ENCODE measurements at regions not wholly inside any gene's neighbourhood (a gene's known extent, or its start where the extent isn't known, plus 50 kb on each side); places are given as distances from the start of the nearest gene placed in this dataset.

- Histone ChIP-seq H4K5ac (ENCODE audit: low read depth, low read length) (no peak overlapping the region), H3K56ac (ENCODE audit: extremely low read depth, insufficient read depth, low read length) (no peak overlapping the region), H3K14ac (replicated peaks; ENCODE audit: low read depth, low read length) (no peak overlapping the region), H3K9ac (ENCODE audit: low read depth, low read length) (no peak overlapping the region), H3K4ac (ENCODE audit: low read depth, low read length) (no peak overlapping the region), H3K27ac (ENCODE audit: insufficient read depth, low read length) (no peak overlapping the region), H3K23ac (ENCODE audit: low read depth, low read length) (0 out of 2 replicates have a peak overlapping the region, but pooled peaks have one; percentile 33), H3K79me1 (ENCODE audit: low read depth in 1 of 2, low read length in 2 of 2) (no peaks in the 10 kb centered on the region), H3K9me3 (ENCODE audit: control insufficient read depth, insufficient read depth, low read length) (no peaks in the 10 kb centered on the region), H3K27me3 (ENCODE audit: control insufficient read depth, insufficient read depth, low read length) (no peaks in the 10 kb centered on the region), H2BK20ac (ENCODE audit: low read depth, low read length) (no peak overlapping the region), H3K4me3 (ENCODE audit: insufficient read depth, low read depth, low read length) (no peak overlapping the region), H4K8ac (ENCODE audit: low read depth in 2 of 2, low read length in 2 of 2) (no peak overlapping the region), H4K91ac (ENCODE audit: insufficient read depth, low read depth, low read length) (no peak overlapping the region), H2AK5ac (ENCODE audit: low read depth, low read length) (no peak overlapping the region), H2AK9ac (replicated peaks; ENCODE audit: low read depth, low read length, poor library complexity) (no peak overlapping the region), H2AFZ (replicated peaks; ENCODE audit: low read length, poor library complexity) (no peak overlapping the region), H3K9me1 (ENCODE audit: insufficient read depth, low read length) (no peaks in the 10 kb centered on the region), H2BK120ac (ENCODE audit: low read depth, low read length) (no peak overlapping the region), H2BK15ac (ENCODE audit: low read depth, low read length) (no peak overlapping the region), H3K18ac (ENCODE audit: low read depth, low read length) (no peak overlapping the region), H3K36me3 (ENCODE audit: control insufficient read depth, insufficient read depth, low read length) (no peaks in the 10 kb centered on the region), H3K4me1 (ENCODE audit: control insufficient read depth, insufficient read depth, low read length) (no peaks in the 10 kb centered on the region), H2BK5ac (ENCODE audit: low read depth, low read length, poor library complexity, severe bottlenecking) (no peak overlapping the region), H3K4me2 (ENCODE audit: low read depth, low read length) (no peak overlapping the region), H4K20me1 (ENCODE audit: insufficient read depth, low read length) (no peaks in the 10 kb centered on the region)
- in situ Hi-C loops (cut with MboI; ENCODE audit: low sequenced_read_pairs): no loop called here
- WGBS, 2 experiments (ENCODE audit: extremely low coverage in 2 of 2, insufficient read length in 1 of 2): no CpG with 5 or more reads among the region's 3 CpGs
- TF ChIP-seq RFX5 (IDR thresholded peaks at IDR 0.05; ENCODE audit: low read depth, low read length) (no peak), MXI1 (IDR thresholded peaks at IDR 0.05; ENCODE audit: borderline replicate concordance, low read depth, low read length) (no peak), MAFK (IDR thresholded peaks at IDR 0.05; ENCODE audit: low read depth, low read length) (no peak), CHD1 (IDR thresholded peaks at IDR 0.05; ENCODE audit: low read depth, low read length) (no peak), POLR2A (IDR thresholded peaks at IDR 0.05; ENCODE audit: low read depth, low read length) (no peak), CEBPB (IDR thresholded peaks at IDR 0.05; ENCODE audit: low read depth, low read length) (no peak), FOS (IDR thresholded peaks at IDR 0.05; ENCODE audit: low read depth, low read length) (no peak), RAD21 (IDR thresholded peaks at IDR 0.05; ENCODE audit: low read length) (no peak), NFE2L2 (IDR thresholded peaks at IDR 0.05; ENCODE audit: low read depth, low read length) (no peak)
- TF ChIP-seq, protein P1, sequence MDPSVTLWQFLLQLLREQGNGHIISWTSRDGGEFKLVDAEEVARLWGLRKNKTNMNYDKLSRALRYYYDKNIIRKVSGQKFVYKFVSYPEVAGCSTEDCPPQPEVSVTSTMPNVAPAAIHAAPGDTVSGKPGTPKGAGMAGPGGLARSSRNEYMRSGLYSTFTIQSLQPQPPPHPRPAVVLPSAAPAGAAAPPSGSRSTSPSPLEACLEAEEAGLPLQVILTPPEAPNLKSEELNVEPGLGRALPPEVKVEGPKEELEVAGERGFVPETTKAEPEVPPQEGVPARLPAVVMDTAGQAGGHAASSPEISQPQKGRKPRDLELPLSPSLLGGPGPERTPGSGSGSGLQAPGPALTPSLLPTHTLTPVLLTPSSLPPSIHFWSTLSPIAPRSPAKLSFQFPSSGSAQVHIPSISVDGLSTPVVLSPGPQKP (IDR thresholded peaks at IDR 0.05; ENCODE audit: borderline replicate concordance, low read depth, low read length): no peak
- ChIA-PET CTCF (no interaction called here), POLR2A (ENCODE audit: unreplicated experiment) (no interaction called here)
- no TSS peak for BruUV-seq (replicated peaks)
- dilution Hi-C loops (cut with HindIII; ENCODE audit: low sequenced_read_pairs, unreplicated experiment): no loop called here
- intact Hi-C loops (cut with micrococcal nuclease): no loop called here
- ATAC-seq (ENCODE audit: low read depth) (peak; percentile 51), DNase-seq (peak; percentile 47)
These were observed 286.4 kb upstream of the FAT1 start for GRCh38 chr4:187010052-187010451.
